H1 (cell line): ENCODE measurements at regions not wholly inside any gene's neighbourhood (a gene's known extent, or its start where the extent isn't known, plus 50 kb on each side); places are given as distances from the start of the nearest gene placed in this dataset.

Experiments used
- ASH2L ChIP-seq: fragments of 200-600, 300-600 bp; sonication (generic); IDR thresholded peaks from one replicate; pipeline ENCODE4 v1.7.1; 2017; ENCODE audit warnings: low read length
- EGR1 ChIP-seq: IDR thresholded peaks from 2 replicates; pipeline ENCODE4 v1.6.1; 2011; ENCODE audit warnings: low read depth, low read length, borderline replicate concordance
- JUN ChIP-seq: IDR thresholded peaks from 2 replicates; pipeline ENCODE4 v1.6.1; 2011; ENCODE audit warnings: low read depth, mild to moderate bottlenecking, improper control_type of control experiment, low read length
- KDM1A ChIP-seq: fragments of 200-600, 300-600 bp; sonication (generic); IDR thresholded peaks from 2 replicates; pipeline ENCODE4 v1.7.1; 2016; ENCODE audit warnings: mild to moderate bottlenecking, low read length, borderline replicate concordance
- NRF1 ChIP-seq: IDR thresholded peaks from 2 replicates; pipeline ENCODE4 v1.6.1; 2011; ENCODE audit warnings: mild to moderate bottlenecking, low read depth, low read length, improper control_type of control experiment
- POU5F1 ChIP-seq: IDR thresholded peaks from 2 replicates; pipeline ENCODE4 v1.6.1; 2011; ENCODE audit warnings: low read depth, mild to moderate bottlenecking, low read length, moderate library complexity
- SIRT6 ChIP-seq: IDR thresholded peaks from one replicate; pipeline ENCODE4 v1.7.1; 2012; ENCODE audit warnings: low read length, inconsistent platforms
- SIX5 ChIP-seq: IDR thresholded peaks from 2 replicates; pipeline ENCODE4 v1.6.1; 2011; ENCODE audit warnings: mild to moderate bottlenecking, low read depth, low read length
- SP2 ChIP-seq: IDR thresholded peaks from 2 replicates; pipeline ENCODE4 v1.6.1; 2012; ENCODE audit warnings: mild to moderate bottlenecking, low read length, inconsistent platforms
- SRF ChIP-seq: IDR thresholded peaks from 2 replicates; pipeline ENCODE4 v1.6.1; 2011; ENCODE audit warnings: mild to moderate bottlenecking, low read depth, low read length, moderate library complexity
- TAF1 ChIP-seq: IDR thresholded peaks from 2 replicates; pipeline ENCODE4 v1.6.1; 2011; ENCODE audit warnings: mild to moderate bottlenecking, low read depth, low read length
- TF ChIP-seq, protein P1 (sequence below): fragments of 300-600 bp; sonication (generic); IDR thresholded peaks from 2 replicates; pipeline ENCODE4 v1.7.1; 2012; ENCODE audit warnings: low read length, moderate library complexity, mild to moderate bottlenecking, inconsistent platforms; ENCODE audit not compliant: insufficient replicate concordance

DNA sequence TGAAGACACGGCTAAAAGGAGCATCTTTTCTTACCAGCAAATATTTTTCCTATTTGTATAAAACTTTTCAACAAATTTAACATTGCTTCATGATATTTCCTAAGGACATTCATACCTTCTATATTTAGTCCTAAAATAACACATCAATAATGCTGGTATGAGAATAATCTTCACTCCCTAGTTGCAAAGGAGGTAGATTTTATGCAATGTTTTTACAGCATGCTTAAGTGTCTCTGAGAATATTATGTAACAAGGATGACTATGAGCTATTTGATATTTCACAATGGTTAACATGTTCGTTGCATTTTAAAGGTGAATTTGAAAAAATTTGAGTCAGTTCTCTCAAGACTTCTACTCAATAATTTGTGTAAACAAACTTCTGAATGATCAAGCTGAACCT is 506.7 kb downstream of the NUP35 start (continued):
- TF ChIP-seq, protein P1, sequence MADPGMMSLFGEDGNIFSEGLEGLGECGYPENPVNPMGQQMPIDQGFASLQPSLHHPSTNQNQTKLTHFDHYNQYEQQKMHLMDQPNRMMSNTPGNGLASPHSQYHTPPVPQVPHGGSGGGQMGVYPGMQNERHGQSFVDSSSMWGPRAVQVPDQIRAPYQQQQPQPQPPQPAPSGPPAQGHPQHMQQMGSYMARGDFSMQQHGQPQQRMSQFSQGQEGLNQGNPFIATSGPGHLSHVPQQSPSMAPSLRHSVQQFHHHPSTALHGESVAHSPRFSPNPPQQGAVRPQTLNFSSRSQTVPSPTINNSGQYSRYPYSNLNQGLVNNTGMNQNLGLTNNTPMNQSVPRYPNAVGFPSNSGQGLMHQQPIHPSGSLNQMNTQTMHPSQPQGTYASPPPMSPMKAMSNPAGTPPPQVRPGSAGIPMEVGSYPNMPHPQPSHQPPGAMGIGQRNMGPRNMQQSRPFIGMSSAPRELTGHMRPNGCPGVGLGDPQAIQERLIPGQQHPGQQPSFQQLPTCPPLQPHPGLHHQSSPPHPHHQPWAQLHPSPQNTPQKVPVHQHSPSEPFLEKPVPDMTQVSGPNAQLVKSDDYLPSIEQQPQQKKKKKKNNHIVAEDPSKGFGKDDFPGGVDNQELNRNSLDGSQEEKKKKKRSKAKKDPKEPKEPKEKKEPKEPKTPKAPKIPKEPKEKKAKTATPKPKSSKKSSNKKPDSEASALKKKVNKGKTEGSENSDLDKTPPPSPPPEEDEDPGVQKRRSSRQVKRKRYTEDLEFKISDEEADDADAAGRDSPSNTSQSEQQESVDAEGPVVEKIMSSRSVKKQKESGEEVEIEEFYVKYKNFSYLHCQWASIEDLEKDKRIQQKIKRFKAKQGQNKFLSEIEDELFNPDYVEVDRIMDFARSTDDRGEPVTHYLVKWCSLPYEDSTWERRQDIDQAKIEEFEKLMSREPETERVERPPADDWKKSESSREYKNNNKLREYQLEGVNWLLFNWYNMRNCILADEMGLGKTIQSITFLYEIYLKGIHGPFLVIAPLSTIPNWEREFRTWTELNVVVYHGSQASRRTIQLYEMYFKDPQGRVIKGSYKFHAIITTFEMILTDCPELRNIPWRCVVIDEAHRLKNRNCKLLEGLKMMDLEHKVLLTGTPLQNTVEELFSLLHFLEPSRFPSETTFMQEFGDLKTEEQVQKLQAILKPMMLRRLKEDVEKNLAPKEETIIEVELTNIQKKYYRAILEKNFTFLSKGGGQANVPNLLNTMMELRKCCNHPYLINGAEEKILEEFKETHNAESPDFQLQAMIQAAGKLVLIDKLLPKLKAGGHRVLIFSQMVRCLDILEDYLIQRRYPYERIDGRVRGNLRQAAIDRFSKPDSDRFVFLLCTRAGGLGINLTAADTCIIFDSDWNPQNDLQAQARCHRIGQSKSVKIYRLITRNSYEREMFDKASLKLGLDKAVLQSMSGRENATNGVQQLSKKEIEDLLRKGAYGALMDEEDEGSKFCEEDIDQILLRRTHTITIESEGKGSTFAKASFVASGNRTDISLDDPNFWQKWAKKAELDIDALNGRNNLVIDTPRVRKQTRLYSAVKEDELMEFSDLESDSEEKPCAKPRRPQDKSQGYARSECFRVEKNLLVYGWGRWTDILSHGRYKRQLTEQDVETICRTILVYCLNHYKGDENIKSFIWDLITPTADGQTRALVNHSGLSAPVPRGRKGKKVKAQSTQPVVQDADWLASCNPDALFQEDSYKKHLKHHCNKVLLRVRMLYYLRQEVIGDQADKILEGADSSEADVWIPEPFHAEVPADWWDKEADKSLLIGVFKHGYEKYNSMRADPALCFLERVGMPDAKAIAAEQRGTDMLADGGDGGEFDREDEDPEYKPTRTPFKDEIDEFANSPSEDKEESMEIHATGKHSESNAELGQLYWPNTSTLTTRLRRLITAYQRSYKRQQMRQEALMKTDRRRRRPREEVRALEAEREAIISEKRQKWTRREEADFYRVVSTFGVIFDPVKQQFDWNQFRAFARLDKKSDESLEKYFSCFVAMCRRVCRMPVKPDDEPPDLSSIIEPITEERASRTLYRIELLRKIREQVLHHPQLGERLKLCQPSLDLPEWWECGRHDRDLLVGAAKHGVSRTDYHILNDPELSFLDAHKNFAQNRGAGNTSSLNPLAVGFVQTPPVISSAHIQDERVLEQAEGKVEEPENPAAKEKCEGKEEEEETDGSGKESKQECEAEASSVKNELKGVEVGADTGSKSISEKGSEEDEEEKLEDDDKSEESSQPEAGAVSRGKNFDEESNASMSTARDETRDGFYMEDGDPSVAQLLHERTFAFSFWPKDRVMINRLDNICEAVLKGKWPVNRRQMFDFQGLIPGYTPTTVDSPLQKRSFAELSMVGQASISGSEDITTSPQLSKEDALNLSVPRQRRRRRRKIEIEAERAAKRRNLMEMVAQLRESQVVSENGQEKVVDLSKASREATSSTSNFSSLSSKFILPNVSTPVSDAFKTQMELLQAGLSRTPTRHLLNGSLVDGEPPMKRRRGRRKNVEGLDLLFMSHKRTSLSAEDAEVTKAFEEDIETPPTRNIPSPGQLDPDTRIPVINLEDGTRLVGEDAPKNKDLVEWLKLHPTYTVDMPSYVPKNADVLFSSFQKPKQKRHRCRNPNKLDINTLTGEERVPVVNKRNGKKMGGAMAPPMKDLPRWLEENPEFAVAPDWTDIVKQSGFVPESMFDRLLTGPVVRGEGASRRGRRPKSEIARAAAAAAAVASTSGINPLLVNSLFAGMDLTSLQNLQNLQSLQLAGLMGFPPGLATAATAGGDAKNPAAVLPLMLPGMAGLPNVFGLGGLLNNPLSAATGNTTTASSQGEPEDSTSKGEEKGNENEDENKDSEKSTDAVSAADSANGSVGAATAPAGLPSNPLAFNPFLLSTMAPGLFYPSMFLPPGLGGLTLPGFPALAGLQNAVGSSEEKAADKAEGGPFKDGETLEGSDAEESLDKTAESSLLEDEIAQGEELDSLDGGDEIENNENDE = no peak
- no peak for TF ChIP-seq ASH2L
- no peak for TF ChIP-seq EGR1
- no peak for TF ChIP-seq SIX5
- no peak for TF ChIP-seq SRF
- no peak for TF ChIP-seq TAF1
- no peak for TF ChIP-seq SP2
- TF ChIP-seq JUN = no peak
- TF ChIP-seq POU5F1 = no peak
- TF ChIP-seq NRF1 = no peak
- no peak for TF ChIP-seq KDM1A
- no peak for TF ChIP-seq SIRT6
- TF ChIP-seq, all 59 proteins: peak for 0
